GM19455 (cell line): ENCODE measurements at regions not wholly inside any gene's neighbourhood (a gene's known extent, or its start where the extent isn't known, plus 50 kb on each side); places are given as distances from the start of the nearest gene placed in this dataset.

Source experiments
- ATAC-seq: cut with Tn5 transposase; IDR thresholded peaks from one replicate; pipeline ENCODE4 v1.9.1; 2021; ENCODE audit not compliant: unreplicated experiment

- ATAC-seq: no peak
Measured at GRCh38 chr6:127053032-127053874, 65.2 kb upstream of the RSPO3 start.

- ATAC-seq: no peak
Measured at GRCh38 chr6:127053875-127054235, 64.6 kb upstream of the RSPO3 start.

- ATAC-seq: no peak
Measured at GRCh38 chr6:127058027-127058426, 60.4 kb upstream of the RSPO3 start.

GRCh38 chr6:127058936-127059335 lies 59.5 kb upstream of the RSPO3 start:
- no peak for ATAC-seq
